GM18951 (cell line): ENCODE measurements at regions not wholly inside any gene's neighbourhood (a gene's known extent, or its start where the extent isn't known, plus 50 kb on each side); places are given as distances from the start of the nearest gene placed in this dataset.

ENCODE experiments used
- POLR2A ChIP-seq: IDR thresholded peaks from 4 replicates; pipeline ENCODE4 v1.6.1; 2011; ENCODE audit warnings: mild to moderate bottlenecking; ENCODE audit not compliant: insufficient read length, insufficient read depth; ENCODE audit errors: extremely low read depth
- in situ Hi-C: fragments of 300-500 bp; cut with MboI; formaldehyde crosslinking; loops from one replicate; pipeline ENCODE4 v1.12.0; 2022; ENCODE audit warnings: low sequenced_read_pairs, mixed read lengths, inconsistent platforms; ENCODE audit not compliant: unreplicated experiment

GRCh38 chr5:167440846-167441245, 850.6 kb upstream of the WWC1 start:
- in situ Hi-C loops: no loop called here
- TF ChIP-seq POLR2A: no peak

GRCh38 chr5:167442922-167443321, 848.5 kb upstream of the WWC1 start:
- TF ChIP-seq POLR2A: no peak
- in situ Hi-C loops: no loop called here

- in situ Hi-C loops: no loop called here
These were observed 843.7 kb upstream of the WWC1 start for GRCh38 chr5:167447466-167448375.

GRCh38 chr5:167448376-167448775, 843.1 kb upstream of the WWC1 start:
- TF ChIP-seq POLR2A: no peak
- in situ Hi-C loops: no loop called here

More at GRCh38 chr5:167447466-167448375, 843.7 kb upstream of the WWC1 start:
- TF ChIP-seq POLR2A: no peak

- in situ Hi-C loops: no loop called here
- TF ChIP-seq POLR2A: no peak
These were observed 840.4 kb upstream of the WWC1 start for GRCh38 chr5:167451076-167451475.

GRCh38 chr5:167452136-167452535, 839.3 kb upstream of the WWC1 start:
- in situ Hi-C loops: no loop called here
- TF ChIP-seq POLR2A: no peak

GRCh38 chr5:167453246-167454030, 838.0 kb upstream of the WWC1 start:
- in situ Hi-C loops: no loop called here
- no peak for TF ChIP-seq POLR2A

GRCh38 chr5:167458412-167458811, 833.0 kb upstream of the WWC1 start:
- TF ChIP-seq POLR2A: no peak
- in situ Hi-C loops: no loop called here

- no peak for TF ChIP-seq POLR2A
- in situ Hi-C loops: no loop called here
These were observed 830.9 kb upstream of the WWC1 start for GRCh38 chr5:167460449-167461020.

- no peak for TF ChIP-seq POLR2A
- in situ Hi-C loops: no loop called here
These were observed 827.5 kb upstream of the WWC1 start for GRCh38 chr5:167463939-167464338.

GRCh38 chr5:167466992-167467391, 824.5 kb upstream of the WWC1 start:
- TF ChIP-seq POLR2A: no peak
- in situ Hi-C loops: no loop called here

GRCh38 chr5:167472566-167473108, 818.8 kb upstream of the WWC1 start:
- no peak for TF ChIP-seq POLR2A
- in situ Hi-C loops: no loop called here

GRCh38 chr5:167478188-167478587, 813.3 kb upstream of the WWC1 start:
- in situ Hi-C loops: no loop called here
- no peak for TF ChIP-seq POLR2A
